B cell (primary cell): ENCODE measurements at regions not wholly inside any gene's neighbourhood (a gene's known extent, or its start where the extent isn't known, plus 50 kb on each side); places are given as distances from the start of the nearest gene placed in this dataset.
A peak's percentile ranks its signal among the peaks of the same experiment; 100 is the strongest.

Source experiments
- ATAC-seq: fragments of 200-7000 bp; cut with Tn5 transposase; one replicate; pipeline ENCODE4 v1.10.0; 2021; ENCODE audit warnings: low read depth, mild to moderate bottlenecking, moderate number of reproducible peaks, moderate library complexity
- CTCF ChIA-PET: fragments of 350-600 bp; sonication (Branson Sonifier 250); formaldehyde crosslinking; loops from one replicate; lab custom pipeline; 2021; ENCODE audit warnings: antibody characterized with exemption, inconsistent platforms; lab: Charles Lee
- POLR2A ChIA-PET: fragments of 350-600 bp; sonication (Branson Sonifier 250); formaldehyde crosslinking; loops from one replicate; lab custom pipeline; 2021; ENCODE audit warnings: antibody characterized with exemption; lab: Charles Lee
- DNase-seq: peaks from one replicate; pipeline ENCODE4 v3.0.0; 2013
- H2AFZ ChIP-seq: 2 replicates; pipeline ENCODE4 v1.6.1; 2012; ENCODE audit warnings: mild to moderate bottlenecking, low read depth, low read length; ENCODE audit not compliant: insufficient read depth, poor library complexity, severe bottlenecking
- H3K27ac ChIP-seq, 2 donors: 1 replicate in 1 of 2; 2 replicates in 1 of 2; pipeline ENCODE4 v1.5.1; 2012 to 2013; ENCODE audit warnings: low read length in 2 of 2, mild to moderate bottlenecking in 2 of 2, moderate library complexity in 1 of 2
- H3K27me3 ChIP-seq, 4 experiments: fragments of 200-600 bp in 1 of 4; sonication (generic) in 1 of 4; replicated peaks in 1 of 4; 1 replicate in 2 of 4; 2 replicates in 2 of 4; pipeline versions ENCODE4 v1.6.1 to v1.7.0; 2013 to 2016; ENCODE audit warnings: low read length in 3 of 4, mild to moderate bottlenecking in 2 of 4, mixed read lengths in 1 of 4, moderate library complexity in 1 of 4; ENCODE audit not compliant: insufficient read depth in 4 of 4, control insufficient read depth in 3 of 4; ENCODE audit errors: control extremely low read depth in 1 of 4
- H3K36me3 ChIP-seq, 2 experiments: replicated peaks in 1 of 2; 1 replicate in 1 of 2; 2 replicates in 1 of 2; pipeline versions ENCODE4 v1.6.1 to v1.7.1; 2013; ENCODE audit warnings: low read length in 1 of 2; ENCODE audit not compliant: insufficient read depth in 2 of 2, control insufficient read depth in 1 of 2; ENCODE audit errors: control extremely low read depth in 1 of 2, extremely low read depth in 1 of 2
- H3K4me1 ChIP-seq, 2 donors: fragments of 200-600 bp in 1 of 2; sonication (generic) in 1 of 2; 1 replicate in 1 of 2; 2 replicates in 1 of 2; pipeline versions ENCODE4 v1.5.1 to v1.6.1; 2013 to 2017; ENCODE audit warnings: low read length in 2 of 2; ENCODE audit not compliant: control insufficient read depth in 2 of 2, insufficient read depth in 2 of 2
- H3K4me2 ChIP-seq: replicated peaks from 2 replicates; pipeline ENCODE3; 2012; ENCODE audit warnings: mild to moderate bottlenecking, low read depth, low read length; ENCODE audit not compliant: poor library complexity, severe bottlenecking
- H3K4me3 ChIP-seq, 5 experiments: fragments of 200-600 bp in 1 of 5; sonication (generic) in 1 of 5; 1 replicate in 3 of 5; 2 replicates in 2 of 5; pipeline versions ENCODE4 v1.5.1 to v1.7.0; 2011 to 2016; ENCODE audit warnings: low read length in 4 of 5, mild to moderate bottlenecking in 4 of 5, low read depth in 2 of 5, control low read depth in 1 of 5, moderate library complexity in 1 of 5; ENCODE audit not compliant: insufficient read depth in 1 of 5; ENCODE audit errors: control extremely low read depth in 1 of 5, extremely low read depth in 1 of 5
- H3K79me2 ChIP-seq: fragments of 200-600 bp; sonication (generic); one replicate; pipeline ENCODE4 v1.6.0; 2016; ENCODE audit warnings: low read length; ENCODE audit not compliant: control insufficient read depth, insufficient read depth
- H3K9ac ChIP-seq: fragments of 200-600 bp; sonication (generic); 2 replicates; pipeline ENCODE4 v1.6.1; 2017; ENCODE audit warnings: mild to moderate bottlenecking, low read length, moderate library complexity
- H3K9me3 ChIP-seq, 3 donors: one replicate each; pipeline versions ENCODE4 v1.6.1 to v1.7.1; 2013; ENCODE audit warnings: low read length in 2 of 3; ENCODE audit not compliant: control insufficient read depth in 2 of 3, insufficient read depth in 1 of 3; ENCODE audit errors: control extremely low read depth in 1 of 3
- H4K20me1 ChIP-seq: 2 replicates; pipeline ENCODE4 v1.6.0; 2012; ENCODE audit warnings: mild to moderate bottlenecking, low read length; ENCODE audit not compliant: insufficient read depth, control insufficient read depth, poor library complexity, severe bottlenecking
- H3K27ac Mint-ChIP-seq: one replicate; pipeline ENCODE4 v1.8.0; 2021; ENCODE audit warnings: mixed read lengths
- H3K27me3 Mint-ChIP-seq: one replicate; pipeline ENCODE4 v1.8.0; 2021; ENCODE audit warnings: mixed read lengths
- H3K4me1 Mint-ChIP-seq: one replicate; pipeline ENCODE4 v1.8.0; 2021; ENCODE audit warnings: mixed read lengths
- H3K4me3 Mint-ChIP-seq: one replicate; pipeline ENCODE4 v1.8.0; 2021; ENCODE audit warnings: mixed read lengths
- H3K9me3 Mint-ChIP-seq: one replicate; pipeline ENCODE4 v1.8.0; 2022; ENCODE audit warnings: mixed read lengths; ENCODE audit not compliant: insufficient read depth
- CTCF ChIP-seq: fragments of 200-600 bp; IDR thresholded peaks from one replicate; pipeline ENCODE4 v1.8.0; 2022; ENCODE audit warnings: antibody characterized with exemption, mild to moderate bottlenecking
- EZH2 ChIP-seq: IDR thresholded peaks from 2 replicates; pipeline ENCODE4 v1.6.1; 2012; ENCODE audit warnings: borderline replicate concordance, low read depth, mild to moderate bottlenecking, moderate library complexity, low read length; ENCODE audit not compliant: insufficient read depth, poor library complexity, severe bottlenecking
- WGBS: methylation state at CpG from one replicate; pipeline ENCODE4 v1.1.5; 2013; ENCODE audit warnings: missing lambda C conversion rate; ENCODE audit not compliant: insufficient coverage; 5-methylcytosine and 5-hydroxymethylcytosine counted together
- intact Hi-C: fragments of 100-400 bp; cut with micrococcal nuclease; formaldehyde crosslinking; loops from one replicate; pipeline ENCODE4 v1.10.0; 2022

GRCh38 chr1:244948416-244948815, 84.1 kb upstream of the HNRNPU start:
- DNase-seq (no peak), ATAC-seq (no peak)
- Histone ChIP-seq H3K27me3 (no peaks in the 10 kb centered on the region), H3K79me2 (no peaks in the 10 kb centered on the region), H3K36me3 (no peaks in the 10 kb centered on the region), H3K27ac (no peak overlapping the region), H3K9ac (no peak overlapping the region), H4K20me1 (no peaks in the 10 kb centered on the region), H3K9me3 (peaks cover 0 to 2% (median 0%) of the 10 kb centered on the region in 3 donors), H3K4me2 (no peak overlapping the region), H2AFZ (no peak overlapping the region), H3K4me3 (no peak overlapping the region), H3K4me1 (peaks cover 4 to 16% of the 10 kb centered on the region in 2 donors)
- H3K9me3 Mint-ChIP-seq: no peaks in the 10 kb centered on the region
- no peak overlapping the region for H3K27ac Mint-ChIP-seq
- H3K27me3 Mint-ChIP-seq: no peaks in the 10 kb centered on the region
- ChIA-PET CTCF (no interaction called here), POLR2A (no interaction called here)
- intact Hi-C loops: no loop called here
- H3K4me3 Mint-ChIP-seq: no peak overlapping the region
- no peak for TF ChIP-seq EZH2
- TF ChIP-seq CTCF: no peak
- H3K4me1 Mint-ChIP-seq: peaks cover 10% of the 10 kb centered on the region
- no CpG with 5 or more reads among the region's 4 CpGs for WGBS

- Histone ChIP-seq H3K27me3 (no peaks in the 10 kb centered on the region), H3K9me3 (peaks cover 0 to 2% (median 0%) of the 10 kb centered on the region in 3 donors), H3K4me1 (peaks cover 18 to 31% of the 10 kb centered on the region in 2 donors), H3K9ac (peak overlapping the region; percentile 2), H3K4me2 (peak overlapping the region; percentile 49), H3K79me2 (no peaks in the 10 kb centered on the region), H3K27ac (peak overlapping the region; percentile 61 to 63), H3K4me3 (peak overlapping the region in 2 of 5 experiments; percentile 13 to 35), H2AFZ (peak overlapping the region; percentile 17), H4K20me1 (no peaks in the 10 kb centered on the region), H3K36me3 (no peaks in the 10 kb centered on the region)
- H3K9me3 Mint-ChIP-seq: no peaks in the 10 kb centered on the region
- peak overlapping the region; percentile 71 for H3K4me3 Mint-ChIP-seq
- ATAC-seq (peak; percentile 19), DNase-seq (peak; percentile 63)
- TF ChIP-seq EZH2 (no peak), CTCF (no peak)
- intact Hi-C loops: no loop called here
- ChIA-PET POLR2A (interaction anchor here (0.6 to 1.0 kb wide), 4 partner anchors 20 to 136 kb away, joined by 3 to 5 read pairs (median 4); partner anchors contain the start of gene HNRNPU), CTCF (interaction anchor here (1.3 to 1.6 kb wide), 2 partner anchors 20 to 97 kb away, joined by 3 to 4 read pairs; no protein-coding TSS in a partner anchor)
- peaks cover 25% of the 10 kb centered on the region for H3K4me1 Mint-ChIP-seq
- no CpG with 5 or more reads among the region's 3 CpGs for WGBS
- no peaks in the 10 kb centered on the region for H3K27me3 Mint-ChIP-seq
- H3K27ac Mint-ChIP-seq: peak overlapping the region; percentile 87
These were observed 80.8 kb upstream of the HNRNPU start for GRCh38 chr1:244945109-244945671.
